HG03439 (cell line): ENCODE measurements at regions not wholly inside any gene's neighbourhood (a gene's known extent, or its start where the extent isn't known, plus 50 kb on each side); places are given as distances from the start of the nearest gene placed in this dataset.

Experiments used
- ATAC-seq: cut with Tn5 transposase; IDR thresholded peaks from one replicate; pipeline ENCODE4 v1.9.1; 2021; ENCODE audit warnings: mild to moderate bottlenecking, moderate library complexity; ENCODE audit not compliant: unreplicated experiment

GRCh38 chr12:66848967-66849366 is 170.1 kb upstream of the GRIP1 start:
- no peak for ATAC-seq

GRCh38 chr12:66851134-66851533 is 172.3 kb upstream of the GRIP1 start:
- no peak for ATAC-seq

- no peak for ATAC-seq
These were observed 173.2 kb upstream of the GRIP1 start for GRCh38 chr12:66852091-66852490.

- no peak for ATAC-seq
These were observed 173.9 kb upstream of the GRIP1 start for GRCh38 chr12:66852765-66853164.

- no peak for ATAC-seq
These were observed 181.0 kb upstream of the GRIP1 start for GRCh38 chr12:66859751-66860440.

- ATAC-seq, result no peak
These were observed 182.2 kb upstream of the GRIP1 start for GRCh38 chr12:66860752-66861750.

- no peak for ATAC-seq
These were observed 183.6 kb upstream of the GRIP1 start for GRCh38 chr12:66862356-66862985.

GRCh38 chr12:66863276-66863675 is 184.4 kb upstream of the GRIP1 start:
- ATAC-seq, result no peak

- ATAC-seq, result no peak
These were observed 199.0 kb upstream of the GRIP1 start for GRCh38 chr12:66877925-66878324.

GRCh38 chr12:66879409-66879808 is 200.5 kb upstream of the GRIP1 start:
- no peak for ATAC-seq

GRCh38 chr12:66881386-66881785 is 202.5 kb upstream of the GRIP1 start:
- ATAC-seq, result no peak

GRCh38 chr12:66884091-66884490 is 205.2 kb upstream of the GRIP1 start:
- ATAC-seq, result no peak

- ATAC-seq, result no peak
These were observed 206.4 kb upstream of the GRIP1 start for GRCh38 chr12:66885115-66885875.

GRCh38 chr12:66896797-66897196 is 217.9 kb upstream of the GRIP1 start:
- no peak for ATAC-seq

GRCh38 chr12:66898700-66899469 is 220.0 kb upstream of the GRIP1 start:
- ATAC-seq, result no peak

GRCh38 chr12:66899588-66899987 is 220.7 kb upstream of the GRIP1 start:
- no peak for ATAC-seq

GRCh38 chr12:66900616-66901015 is 221.7 kb upstream of the GRIP1 start:
- ATAC-seq, result no peak

GRCh38 chr12:66901138-66901932 is 222.5 kb upstream of the GRIP1 start:
- peak; percentile 96 for ATAC-seq

GRCh38 chr12:66902020-66902419 is 223.1 kb upstream of the GRIP1 start:
- ATAC-seq, result no peak
